Renal cortical epithelial cell (primary cell): ENCODE measurements at regions not wholly inside any gene's neighbourhood (a gene's known extent, or its start where the extent isn't known, plus 50 kb on each side); places are given as distances from the start of the nearest gene placed in this dataset.

ENCODE experiments used
- DNase-seq: peaks from one replicate; pipeline ENCODE4 v3.0.0-alpha.2; 2011; ENCODE audit warnings: low read depth

GRCh38 chr22:49115197-49115596 lies 712.5 kb downstream of the BRD1 start:
- DNase-seq: no peak

- DNase-seq: no peak
These were observed 713.9 kb downstream of the BRD1 start for GRCh38 chr22:49113758-49114157.

- no peak for DNase-seq
These were observed 714.7 kb downstream of the BRD1 start for GRCh38 chr22:49112661-49113626.

- no peak for DNase-seq
These were observed 715.5 kb downstream of the BRD1 start for GRCh38 chr22:49112176-49112575.

- no peak for DNase-seq
These were observed 716.6 kb downstream of the BRD1 start for GRCh38 chr22:49111085-49111484.

GRCh38 chr22:49108636-49109315 lies 718.9 kb downstream of the BRD1 start:
- no peak for DNase-seq

- no peak for DNase-seq
These were observed 719.6 kb downstream of the BRD1 start for GRCh38 chr22:49107961-49108530.

GRCh38 chr22:49107561-49107960 lies 720.1 kb downstream of the BRD1 start:
- DNase-seq: no peak

- no peak for DNase-seq
These were observed 720.9 kb downstream of the BRD1 start for GRCh38 chr22:49106842-49107152.

- no peak for DNase-seq
These were observed 721.4 kb downstream of the BRD1 start for GRCh38 chr22:49106096-49106841.

- no peak for DNase-seq
These were observed 723.2 kb downstream of the BRD1 start for GRCh38 chr22:49104434-49104833.

GRCh38 chr22:49103314-49104059 lies 724.2 kb downstream of the BRD1 start:
- DNase-seq: no peak

GRCh38 chr22:49102367-49102766 lies 725.3 kb downstream of the BRD1 start:
- no peak for DNase-seq

GRCh38 chr22:49101873-49102272 lies 725.8 kb downstream of the BRD1 start:
- no peak for DNase-seq

- no peak for DNase-seq
These were observed 726.4 kb downstream of the BRD1 start for GRCh38 chr22:49101225-49101624.

GRCh38 chr22:49100773-49101172 lies 726.9 kb downstream of the BRD1 start:
- DNase-seq: no peak

GRCh38 chr22:49100316-49100715 lies 727.4 kb downstream of the BRD1 start:
- no peak for DNase-seq

GRCh38 chr22:49099496-49100124 lies 728.1 kb downstream of the BRD1 start:
- no peak for DNase-seq

- DNase-seq: no peak
These were observed 728.6 kb downstream of the BRD1 start for GRCh38 chr22:49099089-49099488.

GRCh38 chr22:49097966-49098365 lies 729.7 kb downstream of the BRD1 start:
- DNase-seq: no peak
